ENCODE measurements at regions not wholly inside any gene's neighbourhood (a gene's known extent, or its start where the extent isn't known, plus 50 kb on each side); places are given as distances from the start of the nearest gene placed in this dataset.

- DNase-seq (ENCODE audit: low read depth) = no peak
Observed at GRCh38 chr10:129375912-129376311, 91.1 kb upstream of the MGMT start.

GRCh38 chr10:129380279-129380678 lies 86.8 kb upstream of the MGMT start:
- DNase-seq (ENCODE audit: low read depth) = no peak

DNA sequence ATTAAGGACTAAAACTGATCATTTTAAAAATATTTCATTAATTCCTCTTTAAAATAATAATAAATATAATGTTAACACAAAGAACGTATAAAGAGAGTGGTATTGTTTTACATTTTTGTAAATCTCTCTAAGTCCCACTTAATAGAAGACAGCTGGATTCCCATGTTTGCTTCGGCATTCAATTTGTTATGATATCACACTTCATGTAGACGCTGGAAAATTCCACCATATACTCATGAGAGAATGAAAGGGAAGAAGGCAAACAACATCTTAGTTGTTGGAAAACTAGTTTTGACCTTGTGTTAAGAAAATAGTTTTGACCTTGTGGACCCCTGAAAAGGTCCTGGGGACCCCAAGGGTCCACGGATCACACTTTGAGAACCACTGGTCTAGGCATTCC lies 85.3 kb upstream of the MGMT start:
- no peak for DNase-seq (ENCODE audit: low read depth)

DNA sequence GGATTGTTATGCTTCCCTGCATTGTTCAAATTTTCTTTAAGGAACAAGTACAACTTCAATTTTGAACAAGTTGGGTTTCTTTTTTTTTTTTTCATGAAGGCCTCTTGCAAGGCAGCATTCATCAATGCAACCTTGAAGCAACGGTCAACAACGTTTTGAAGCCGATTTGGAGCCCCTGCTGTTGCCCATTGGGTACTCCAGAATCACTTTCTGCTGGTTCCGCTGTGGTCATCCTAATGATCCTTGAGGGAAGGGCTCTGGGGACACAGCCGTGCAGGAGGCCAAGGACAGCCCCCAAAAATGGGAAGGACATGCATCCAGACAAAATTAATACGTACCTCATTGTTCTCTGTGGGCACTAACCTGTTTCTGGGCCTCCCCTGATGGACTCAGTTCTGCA lies 84.6 kb upstream of the MGMT start:
- DNase-seq (ENCODE audit: low read depth) = no peak

DNA sequence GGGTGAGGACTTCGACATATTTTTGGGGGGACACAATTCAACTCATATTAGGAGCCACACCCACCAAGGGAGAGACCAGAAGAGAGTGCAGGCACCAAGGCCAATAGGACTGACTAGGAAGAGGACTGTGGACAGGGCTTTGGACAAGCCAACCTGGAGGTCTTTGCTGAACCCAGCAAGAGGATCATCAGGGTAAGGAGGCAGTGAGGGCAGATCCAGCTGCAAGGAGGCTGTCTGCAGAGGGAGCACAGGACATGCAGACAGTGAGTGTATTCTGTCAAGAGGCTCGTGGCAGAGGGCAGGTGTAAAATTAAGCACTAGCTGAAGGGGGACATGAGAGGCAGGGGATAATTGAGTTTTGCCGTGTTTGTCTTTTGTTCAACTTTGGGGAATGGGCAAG lies 83.4 kb upstream of the MGMT start:
- DNase-seq (ENCODE audit: low read depth) = no peak

DNA sequence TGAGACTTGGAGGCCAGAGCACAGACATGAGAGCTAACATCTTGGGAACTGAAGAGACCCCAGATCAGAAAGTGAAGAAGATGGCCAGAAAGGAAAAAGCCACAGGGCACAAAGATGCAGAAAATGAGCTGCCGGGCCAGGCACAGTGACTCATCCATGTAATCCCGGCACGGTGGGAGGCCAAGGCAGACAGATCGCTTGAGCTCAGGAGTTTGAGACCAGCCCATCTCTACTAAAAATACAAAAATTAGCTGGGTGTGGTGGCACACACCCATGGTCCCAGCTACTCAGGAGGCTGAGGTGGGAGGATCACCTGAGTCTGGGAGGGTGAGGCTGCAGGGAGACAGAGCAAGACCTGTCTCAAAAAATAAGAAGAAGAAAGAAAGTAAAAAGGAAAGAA lies 81.4 kb upstream of the MGMT start:
- no peak for DNase-seq (ENCODE audit: low read depth)

- DNase-seq (ENCODE audit: low read depth) = no peak
Observed at GRCh38 chr10:129386415-129387257, 80.4 kb upstream of the MGMT start.

DNA sequence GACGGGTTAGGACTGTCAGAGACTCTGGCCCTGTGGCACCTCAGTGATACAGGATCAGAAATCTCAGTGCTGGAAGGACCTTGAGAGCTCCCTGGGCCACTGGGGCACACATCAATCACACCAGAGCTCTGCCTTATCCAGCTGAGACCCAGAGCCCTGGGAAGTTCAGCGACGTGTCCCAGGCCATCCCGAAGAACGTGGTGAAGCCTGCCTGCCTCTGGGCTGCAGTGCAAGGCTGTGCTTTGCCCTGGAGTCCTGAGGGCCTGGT lies 79.8 kb upstream of the MGMT start:
- no peak for DNase-seq (ENCODE audit: low read depth)

DNA sequence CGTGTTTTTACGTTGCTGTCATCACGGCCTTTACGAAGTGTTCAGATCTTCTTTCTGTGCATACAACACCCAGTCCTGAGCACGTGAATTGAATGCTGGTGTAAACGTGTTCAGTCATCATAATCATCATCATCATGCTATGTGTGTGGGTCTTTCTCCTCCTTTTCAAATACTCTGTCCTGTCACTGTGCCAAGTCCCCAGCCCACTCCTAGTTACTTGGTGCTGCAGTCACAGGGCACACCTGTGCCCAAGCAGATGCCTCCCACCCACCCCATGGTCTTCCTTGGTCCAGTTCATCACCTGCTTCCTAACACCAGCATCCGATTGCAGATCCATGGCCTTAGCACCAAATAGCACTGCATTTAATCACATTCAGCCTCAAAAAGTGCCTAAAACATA lies 78.6 kb upstream of the MGMT start:
- DNase-seq (ENCODE audit: low read depth) = no peak

DNA sequence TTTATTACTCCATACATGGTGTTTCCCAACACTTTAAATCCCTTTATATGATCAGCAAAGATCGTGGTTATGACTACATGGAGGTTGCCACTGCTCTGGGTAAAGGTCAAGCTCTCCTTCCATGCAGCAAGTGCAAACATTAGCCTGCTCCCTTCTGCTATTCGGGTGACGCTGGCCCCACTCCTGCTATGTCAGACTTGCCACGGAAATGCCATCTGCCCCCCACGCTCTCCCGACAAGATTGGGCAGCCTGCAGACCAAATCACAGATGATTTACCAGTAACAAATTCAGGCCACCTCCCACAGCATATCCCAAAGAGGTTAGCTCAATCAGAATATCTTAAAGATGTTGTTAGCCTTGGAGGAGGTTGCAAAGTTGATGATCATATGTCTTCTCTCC lies 77.8 kb upstream of the MGMT start:
- DNase-seq (ENCODE audit: low read depth) = no peak

DNA sequence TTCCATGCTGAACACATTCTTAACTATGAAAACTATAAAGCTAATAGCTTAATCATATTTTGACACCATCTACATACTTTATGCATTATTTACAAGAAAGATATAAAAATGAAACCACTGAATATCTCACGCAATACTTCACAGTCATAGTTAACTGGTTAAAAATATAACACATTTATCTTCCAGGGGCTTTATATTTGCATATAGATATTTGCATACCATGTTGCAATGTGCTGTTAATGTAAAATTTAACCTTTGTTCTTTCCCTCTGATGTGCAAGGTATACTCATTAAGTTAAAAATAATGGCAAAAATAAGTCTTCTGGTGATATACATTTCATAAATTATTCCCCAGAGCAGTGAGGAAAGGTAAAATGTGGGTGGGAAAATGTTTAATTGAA lies 76.9 kb upstream of the MGMT start:
- DNase-seq (ENCODE audit: low read depth) = no peak

DNA sequence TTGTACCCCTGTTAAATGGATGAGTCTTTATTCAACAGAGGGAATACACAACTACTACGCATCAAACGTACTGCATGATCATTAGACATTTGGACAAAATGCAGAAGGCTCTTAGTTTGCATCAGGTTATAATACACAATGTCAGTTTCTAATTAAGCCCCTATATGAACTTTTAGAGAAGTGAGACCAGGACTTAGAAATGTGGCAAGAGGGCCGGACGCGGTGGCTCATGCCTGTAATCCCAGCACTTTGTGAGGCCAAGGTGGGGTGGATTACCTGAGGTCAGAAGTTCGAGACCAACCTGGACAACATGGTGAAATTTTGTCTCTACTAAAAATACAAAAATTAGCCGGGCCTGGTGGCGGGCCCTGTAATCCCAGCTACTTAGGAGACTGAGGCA lies 76.3 kb upstream of the MGMT start:
- no peak for DNase-seq (ENCODE audit: low read depth)

- no peak for DNase-seq (ENCODE audit: low read depth)
Observed at GRCh38 chr10:129391464-129391863, 75.6 kb upstream of the MGMT start.

- no peak for DNase-seq (ENCODE audit: low read depth)
Observed at GRCh38 chr10:129392855-129393254, 74.2 kb upstream of the MGMT start.

DNA sequence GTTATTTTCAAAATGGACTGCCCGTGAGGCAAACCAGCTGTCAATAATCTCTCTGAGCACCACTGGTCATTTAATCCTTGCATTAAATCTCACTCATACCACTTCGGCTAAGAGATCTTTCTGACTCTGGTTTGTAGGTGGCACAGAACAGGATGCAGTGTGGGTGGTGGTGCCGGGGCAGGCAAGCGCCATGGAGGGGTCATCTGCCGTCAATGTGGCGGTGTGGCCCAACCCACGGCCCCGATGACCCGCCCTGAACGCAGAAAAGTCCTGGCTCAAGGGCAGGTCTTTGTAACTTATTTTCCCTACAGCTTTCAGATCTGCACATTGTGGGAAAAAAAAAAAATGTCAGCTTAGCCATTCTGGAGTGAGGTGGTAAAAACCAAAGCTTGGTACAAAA lies 73.2 kb upstream of the MGMT start:
- DNase-seq (ENCODE audit: low read depth) = no peak

DNA sequence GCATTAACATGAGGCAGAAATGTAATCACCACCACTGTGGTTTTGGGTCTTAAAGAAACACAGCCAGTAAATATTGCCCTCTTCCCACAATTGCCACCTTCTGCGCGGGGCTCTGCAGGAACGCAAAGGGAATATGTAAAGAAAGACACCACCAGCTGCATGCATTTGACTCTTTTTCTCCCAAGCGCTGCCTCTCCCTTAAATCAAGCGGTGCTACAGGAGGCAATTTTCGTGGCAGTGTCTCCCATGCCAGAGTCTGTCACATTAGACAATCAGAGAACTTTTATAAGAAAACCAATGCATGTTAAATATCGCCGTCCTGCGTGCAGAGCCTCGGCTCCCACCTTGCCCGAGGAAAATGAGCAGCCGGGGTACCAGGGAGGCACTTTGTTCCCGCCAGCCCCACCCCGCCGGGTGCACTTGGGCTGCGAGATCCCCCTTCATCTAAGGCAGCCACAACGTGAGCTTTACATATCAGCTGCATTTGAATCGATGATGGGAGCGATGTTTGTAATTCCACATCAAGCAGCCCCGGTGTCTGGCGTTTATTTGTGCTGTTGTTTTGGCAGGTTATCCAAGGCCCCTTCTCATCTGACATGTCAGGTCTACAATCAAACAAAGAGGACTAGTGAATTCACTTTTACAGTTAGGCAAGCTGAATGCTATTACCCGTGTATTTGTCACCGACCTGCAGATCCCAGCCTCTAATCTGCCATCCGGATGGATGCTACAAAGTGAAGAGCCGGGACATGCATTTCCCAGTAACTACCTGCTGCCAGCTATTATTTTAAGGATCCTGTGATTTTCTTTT lies 72.3 kb upstream of the MGMT start:
- no peak for DNase-seq (ENCODE audit: low read depth)

DNA sequence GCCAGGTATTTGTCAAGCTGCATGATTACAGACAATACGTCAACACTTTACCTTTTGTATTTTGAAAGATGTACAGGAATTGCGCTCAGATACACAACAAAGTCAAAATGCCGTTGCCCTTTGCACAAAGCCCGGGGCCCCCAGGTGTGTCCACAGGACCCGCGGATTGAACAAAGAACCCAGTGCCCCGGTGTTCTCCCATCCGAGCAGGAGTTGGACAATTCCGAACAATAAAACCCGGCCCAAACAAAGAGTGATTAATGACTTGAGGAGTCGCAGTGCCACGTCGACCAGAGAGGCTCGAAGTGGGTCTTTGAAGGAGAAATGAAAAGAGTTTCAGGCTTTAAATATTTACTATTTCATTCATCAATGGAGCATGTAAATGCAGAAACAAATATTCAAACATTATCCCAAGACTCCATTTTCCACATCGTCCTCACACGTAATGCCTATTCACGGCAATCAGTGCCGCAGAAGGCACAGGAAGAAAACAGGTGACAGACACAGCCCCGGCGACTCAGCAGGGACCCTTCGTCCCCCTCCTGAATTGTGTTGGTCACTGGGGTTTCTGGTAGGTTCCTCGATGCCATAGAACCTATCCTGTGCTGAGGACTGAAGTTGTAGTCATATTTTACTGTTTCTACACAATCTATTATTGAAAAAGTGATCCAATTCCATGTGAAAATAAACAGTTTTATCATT lies 70.9 kb upstream of the MGMT start:
- no peak for DNase-seq (ENCODE audit: low read depth)

- no peak for DNase-seq (ENCODE audit: low read depth)
Observed at GRCh38 chr10:129397198-129397974, 69.7 kb upstream of the MGMT start.

DNA sequence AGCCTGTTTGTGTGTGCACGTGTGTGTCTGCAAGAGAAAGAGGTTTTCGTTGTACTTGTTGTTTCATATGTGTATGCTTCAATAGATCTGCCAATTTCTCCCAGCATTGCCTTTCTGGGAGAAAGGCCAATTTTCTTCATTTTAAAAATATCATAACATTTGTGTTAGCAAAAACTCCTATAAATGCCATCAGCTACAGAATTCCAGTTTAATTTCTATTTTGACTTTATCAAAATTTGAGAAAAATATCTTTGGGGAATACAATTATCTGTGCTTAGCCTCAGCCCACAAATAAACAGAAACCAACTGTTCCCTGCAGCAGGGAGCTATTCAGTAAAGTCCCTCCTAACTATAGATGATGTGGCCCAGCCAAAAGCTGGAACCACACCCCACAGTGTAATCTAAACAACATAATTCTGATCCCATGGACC lies 68.3 kb upstream of the MGMT start:
- DNase-seq (ENCODE audit: low read depth) = no peak

- DNase-seq (ENCODE audit: low read depth) = no peak
Observed at GRCh38 chr10:129400426-129400825, 66.6 kb upstream of the MGMT start.

- no peak for DNase-seq (ENCODE audit: low read depth)
Observed at GRCh38 chr10:129402459-129402858, 64.6 kb upstream of the MGMT start.

DNA sequence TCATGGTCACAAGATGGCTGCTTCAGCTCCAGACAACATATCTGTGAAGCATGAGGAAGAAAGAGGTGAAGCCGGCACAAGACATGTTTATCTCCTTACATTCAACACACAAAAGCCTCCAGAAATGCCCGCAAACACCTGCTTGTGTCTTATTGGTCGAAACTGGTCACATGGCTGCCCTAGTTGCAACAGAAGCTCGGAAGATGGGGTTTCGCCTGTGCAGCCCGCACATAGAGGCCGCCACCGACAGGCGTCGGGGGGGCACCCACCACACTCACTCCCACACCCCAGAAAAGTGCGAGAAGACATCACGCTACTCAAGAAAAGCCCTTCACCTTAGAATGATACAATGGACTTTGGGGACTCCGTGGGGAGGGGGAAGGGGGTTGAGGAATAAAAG lies 63.0 kb upstream of the MGMT start:
- DNase-seq (ENCODE audit: low read depth) = no peak
